ENCODE measurements at regions not wholly inside any gene's neighbourhood (a gene's known extent, or its start where the extent isn't known, plus 50 kb on each side); places are given as distances from the start of the nearest gene placed in this dataset.

DNA sequence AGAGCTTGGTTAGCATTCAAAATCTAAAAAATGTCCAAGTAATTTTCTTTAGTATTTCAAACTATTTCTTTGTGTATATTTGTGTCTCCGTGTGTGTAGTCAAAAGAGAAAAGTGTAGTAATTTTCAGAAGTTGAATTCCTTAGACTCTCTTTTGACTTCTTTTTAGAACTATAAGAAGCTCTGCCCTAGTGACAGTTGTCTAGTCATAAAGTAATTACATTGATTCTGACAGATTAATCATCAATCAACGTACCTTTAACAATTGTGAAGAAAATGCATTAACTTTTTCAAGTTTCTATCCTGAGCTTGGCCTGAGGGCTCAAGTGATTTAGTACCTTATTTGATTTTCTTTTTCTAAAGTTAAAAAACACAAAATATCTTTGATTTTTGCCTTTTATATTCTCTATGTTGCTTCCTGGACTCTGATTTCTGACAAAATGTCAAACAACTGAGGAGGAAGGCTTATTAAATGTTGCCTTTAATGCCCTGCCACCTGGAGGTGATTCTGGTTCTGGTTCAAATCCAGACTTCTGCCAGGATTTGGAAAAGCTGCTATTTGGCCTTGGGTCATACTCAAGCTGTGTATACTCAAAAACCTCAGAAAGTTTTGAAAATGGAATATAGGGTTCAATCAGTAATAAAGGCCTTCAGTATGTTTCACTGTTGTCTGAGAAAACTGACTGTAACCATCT lies 653.6 kb downstream of the NSUN3 start:
- TF ChIP-seq GATA3 (IDR thresholded peaks at IDR 0.05; ENCODE audit: low read depth, low read length), result no peak
- TF ChIP-seq GATA2 (IDR thresholded peaks at IDR 0.05; ENCODE audit: low read depth, low read length), result no peak

DNA sequence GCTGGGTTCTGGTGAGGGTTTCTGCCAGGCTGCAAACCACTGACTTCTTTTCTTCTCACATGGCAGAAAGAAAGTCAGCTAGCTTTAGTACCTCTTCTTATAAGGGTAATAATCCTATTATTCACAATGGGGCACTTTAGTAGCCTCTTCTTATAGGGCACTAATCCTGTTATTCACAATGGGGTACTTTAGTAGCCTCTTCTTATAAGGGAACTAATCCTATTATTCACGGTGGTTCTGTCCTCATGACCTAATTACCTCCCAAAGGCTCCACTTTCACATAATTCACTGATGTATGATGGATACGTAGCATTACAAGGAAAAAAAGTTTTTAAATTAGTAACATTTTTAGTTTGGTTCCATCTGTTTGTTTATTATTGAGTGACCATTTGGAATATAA lies 671.3 kb downstream of the NSUN3 start:
- no peak for TF ChIP-seq GATA3 (IDR thresholded peaks at IDR 0.05; ENCODE audit: low read depth, low read length)
- TF ChIP-seq GATA2 (IDR thresholded peaks at IDR 0.05; ENCODE audit: low read depth, low read length), result no peak

DNA sequence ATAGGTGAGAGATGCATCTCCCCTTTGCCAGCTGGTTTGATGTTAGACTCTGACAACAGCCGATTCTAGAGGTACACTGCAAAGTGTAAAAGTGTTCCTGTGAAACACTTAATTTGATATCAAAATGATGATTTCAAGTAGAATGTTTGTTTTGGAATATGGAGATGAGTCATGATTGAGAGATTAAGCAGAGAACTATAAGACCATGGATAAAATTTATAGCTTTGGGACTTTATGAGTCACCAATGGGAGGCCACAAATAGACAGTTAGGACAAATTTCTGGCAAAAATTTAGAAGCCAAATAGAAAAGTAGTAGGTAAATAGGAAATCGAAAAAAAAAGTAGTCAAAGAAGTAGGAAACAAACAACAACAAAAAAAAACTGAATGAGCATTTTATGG lies 672.5 kb downstream of the NSUN3 start:
- TF ChIP-seq GATA3 (IDR thresholded peaks at IDR 0.05; ENCODE audit: low read depth, low read length) (no peak), GATA2 (IDR thresholded peaks at IDR 0.05; ENCODE audit: low read depth, low read length) (no peak)

- TF ChIP-seq GATA2 (IDR thresholded peaks at IDR 0.05; ENCODE audit: low read depth, low read length), result no peak
- no peak for TF ChIP-seq GATA3 (IDR thresholded peaks at IDR 0.05; ENCODE audit: low read depth, low read length)
These were observed 674.3 kb downstream of the NSUN3 start for GRCh38 chr3:94737116-94737515.

GRCh38 chr3:94739420-94739819 lies 676.6 kb downstream of the NSUN3 start:
- TF ChIP-seq GATA2 (IDR thresholded peaks at IDR 0.05; ENCODE audit: low read depth, low read length) (no peak), GATA3 (IDR thresholded peaks at IDR 0.05; ENCODE audit: low read depth, low read length) (no peak)

DNA sequence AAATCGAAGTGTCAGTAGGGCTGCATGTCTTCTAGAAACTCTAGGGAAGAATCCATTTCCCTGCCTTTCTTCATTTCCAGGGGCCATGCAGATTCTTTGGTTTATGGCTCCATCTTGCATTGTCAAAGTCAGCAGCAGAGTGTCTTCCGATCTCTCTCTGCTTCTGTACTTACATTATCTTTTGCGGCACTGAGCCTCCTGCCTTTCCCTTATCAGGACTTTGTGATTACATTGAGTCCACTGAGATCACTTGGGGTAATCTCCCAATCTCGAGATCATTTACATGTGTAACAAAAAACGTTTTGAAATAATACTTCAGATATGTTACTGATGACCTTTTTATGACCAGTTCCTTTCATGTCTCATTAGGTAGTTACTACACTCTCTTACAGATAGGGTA lies 695.9 kb downstream of the NSUN3 start:
- TF ChIP-seq GATA3 (IDR thresholded peaks at IDR 0.05; ENCODE audit: low read depth, low read length), result no peak

- TF ChIP-seq GATA3 (IDR thresholded peaks at IDR 0.05; ENCODE audit: low read depth, low read length) (no peak), GATA2 (IDR thresholded peaks at IDR 0.05; ENCODE audit: low read depth, low read length) (no peak)
These were observed 709.5 kb downstream of the NSUN3 start for GRCh38 chr3:94772402-94772801.

DNA sequence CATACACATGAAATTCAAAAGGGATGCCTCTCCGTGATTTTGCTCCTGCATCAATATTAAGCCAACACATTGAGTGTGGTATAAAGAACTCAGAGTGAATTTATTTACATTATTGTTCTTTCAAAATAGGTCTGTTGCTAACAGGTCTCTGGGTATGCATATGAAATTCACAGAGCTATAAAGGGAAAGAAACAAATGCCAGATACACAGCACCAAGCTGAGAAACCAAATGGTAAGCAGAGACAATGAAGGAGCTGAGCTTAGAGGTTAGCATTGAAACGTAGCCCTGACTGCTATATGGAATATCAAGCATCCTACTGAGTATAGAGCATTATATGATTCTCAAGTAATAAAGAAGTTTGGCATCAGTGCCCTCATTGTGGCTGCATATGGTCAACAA lies 712.9 kb downstream of the NSUN3 start:
- TF ChIP-seq GATA2 (IDR thresholded peaks at IDR 0.05; ENCODE audit: low read depth, low read length), result no peak

- TF ChIP-seq GATA2 (IDR thresholded peaks at IDR 0.05; ENCODE audit: low read depth, low read length) (no peak), GATA3 (IDR thresholded peaks at IDR 0.05; ENCODE audit: low read depth, low read length) (no peak)
These were observed 713.6 kb downstream of the NSUN3 start for GRCh38 chr3:94776401-94776915.

DNA sequence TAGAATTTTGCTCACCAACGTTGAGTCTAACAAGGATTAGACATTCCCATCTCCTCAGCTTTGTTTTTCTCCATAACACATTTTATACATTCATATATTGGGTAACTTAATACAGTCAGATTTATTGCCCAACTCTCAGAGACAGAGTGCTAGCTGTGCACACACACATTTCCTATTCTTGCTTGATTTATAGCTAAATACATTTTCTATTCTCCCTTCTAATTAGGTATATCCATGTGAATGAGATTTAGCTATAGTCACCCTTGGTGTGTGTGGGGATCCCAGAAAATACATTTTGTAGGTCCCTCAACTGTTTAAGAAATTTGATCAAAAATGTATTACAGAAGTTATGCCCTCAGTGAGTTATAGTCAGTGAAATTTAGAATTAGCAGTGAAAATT lies 715.4 kb downstream of the NSUN3 start:
- TF ChIP-seq GATA2 (IDR thresholded peaks at IDR 0.05; ENCODE audit: low read depth, low read length) (no peak), GATA3 (IDR thresholded peaks at IDR 0.05; ENCODE audit: low read depth, low read length) (no peak)

DNA sequence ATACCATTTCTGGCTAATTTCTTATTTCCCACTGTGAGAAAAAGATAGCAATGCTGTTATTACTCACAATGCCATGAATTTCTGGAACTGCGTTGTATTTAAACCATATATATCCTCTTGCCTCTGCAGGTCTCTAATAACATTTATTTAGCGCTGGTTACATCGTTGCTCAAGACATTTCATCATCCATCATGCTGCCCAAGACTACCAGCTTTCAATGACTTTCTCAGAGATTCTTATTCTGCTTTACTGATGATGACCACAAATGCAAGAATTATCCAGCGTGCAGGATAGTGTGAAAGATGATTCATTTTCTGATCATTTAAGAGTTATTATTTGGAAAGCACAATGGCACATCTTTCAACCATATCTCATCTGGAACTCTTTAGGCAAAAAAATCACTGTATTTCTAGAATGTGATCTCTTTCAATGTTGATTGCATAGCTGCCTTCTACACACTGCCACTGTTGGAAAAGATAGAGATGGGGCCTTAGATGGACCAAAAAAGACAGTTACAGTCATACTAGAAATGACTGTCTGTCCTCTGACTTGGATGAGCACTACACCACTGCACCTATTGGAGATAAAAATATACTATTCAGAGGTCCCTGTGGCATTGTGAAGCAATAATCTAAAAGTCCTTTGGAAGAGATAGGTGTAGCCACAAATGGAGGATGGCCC lies 716.1 kb downstream of the NSUN3 start:
- TF ChIP-seq GATA2 (IDR thresholded peaks at IDR 0.05; ENCODE audit: low read depth, low read length) (no peak), GATA3 (IDR thresholded peaks at IDR 0.05; ENCODE audit: low read depth, low read length) (no peak)

DNA sequence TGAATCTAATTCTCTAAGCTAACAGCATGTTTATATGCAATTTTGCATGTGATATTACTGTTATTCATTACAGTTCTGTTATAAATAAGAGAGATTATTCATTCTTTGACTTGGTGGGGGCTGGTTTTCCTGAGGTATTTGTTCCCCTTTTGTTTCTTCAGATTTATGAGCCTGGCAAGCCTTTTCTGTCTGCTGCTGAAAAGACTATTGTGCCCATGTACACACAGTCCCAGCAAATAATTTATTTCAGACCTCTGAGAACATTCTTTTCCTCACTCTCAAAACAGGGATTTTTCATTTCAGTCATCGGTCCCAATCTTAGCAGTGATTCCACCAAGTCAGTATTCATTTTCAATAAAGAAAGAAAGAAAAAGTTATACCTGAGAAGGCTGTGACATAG lies 716.8 kb downstream of the NSUN3 start:
- no peak for TF ChIP-seq GATA3 (IDR thresholded peaks at IDR 0.05; ENCODE audit: low read depth, low read length)
- TF ChIP-seq GATA2 (IDR thresholded peaks at IDR 0.05; ENCODE audit: low read depth, low read length), result no peak

DNA sequence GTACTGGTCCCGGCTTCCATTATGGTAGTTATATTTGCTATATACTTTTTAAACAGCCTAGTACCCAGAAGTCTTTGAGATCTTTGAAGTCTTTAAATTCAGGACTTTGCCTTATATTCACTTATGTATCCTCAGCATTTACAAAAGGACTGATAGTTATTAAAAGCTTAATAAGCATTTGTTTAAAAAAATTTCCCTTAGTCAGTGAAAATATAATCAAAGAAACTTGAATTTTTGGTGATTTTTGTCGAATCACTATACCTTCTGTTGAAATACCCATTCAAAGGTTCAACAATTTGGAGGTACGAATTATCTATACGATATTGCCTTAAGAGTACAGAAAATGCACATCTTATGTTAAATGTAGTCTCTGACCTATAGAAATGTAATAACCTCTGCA lies 721.4 kb downstream of the NSUN3 start:
- no peak for TF ChIP-seq GATA3 (IDR thresholded peaks at IDR 0.05; ENCODE audit: low read depth, low read length)
- TF ChIP-seq GATA2 (IDR thresholded peaks at IDR 0.05; ENCODE audit: low read depth, low read length), result no peak

DNA sequence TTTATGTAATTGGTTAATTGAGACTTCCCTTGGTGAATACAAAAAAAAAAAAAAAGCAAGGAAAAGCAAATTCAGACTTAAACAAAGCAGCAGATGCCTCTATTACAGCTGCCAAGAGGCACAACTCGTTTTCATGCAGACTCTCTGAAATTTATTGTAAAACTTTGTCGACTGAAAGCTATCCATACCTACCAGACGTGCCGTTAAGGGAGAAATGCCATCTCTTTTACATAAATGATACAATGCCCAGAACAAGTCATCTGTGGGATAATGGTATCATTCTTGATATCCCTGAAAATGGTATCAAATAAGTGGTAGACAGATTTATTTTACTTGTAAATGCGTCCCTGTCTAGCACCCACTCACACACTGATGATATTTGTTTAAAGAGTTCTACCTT lies 724.2 kb downstream of the NSUN3 start:
- no peak for TF ChIP-seq GATA2 (IDR thresholded peaks at IDR 0.05; ENCODE audit: low read depth, low read length)
- no peak for TF ChIP-seq GATA3 (IDR thresholded peaks at IDR 0.05; ENCODE audit: low read depth, low read length)

GRCh38 chr3:94787734-94788270 lies 724.9 kb downstream of the NSUN3 start:
- TF ChIP-seq GATA2 (IDR thresholded peaks at IDR 0.05; ENCODE audit: low read depth, low read length), result no peak
- no peak for TF ChIP-seq GATA3 (IDR thresholded peaks at IDR 0.05; ENCODE audit: low read depth, low read length)
